RWPE1 (cell line): ENCODE measurements at regions not wholly inside any gene's neighbourhood (a gene's known extent, or its start where the extent isn't known, plus 50 kb on each side); places are given as distances from the start of the nearest gene placed in this dataset.

Experiments
- CTCF ChIA-PET: fragments of 350-600 bp; sonication (Branson Sonifier 250); formaldehyde crosslinking; extraction: SDS; loops from one replicate; lab custom pipeline; 2021; lab: Yijun Ruan, JAX
- POLR2A ChIA-PET: fragments of 400-600 bp; formaldehyde crosslinking; extraction: SDS; loops from one replicate; lab custom pipeline; 2020; ENCODE audit warnings: antibody characterized with exemption; ENCODE audit not compliant: low non-redundant PET; lab: Yijun Ruan, JAX
- DNase-seq: peaks from one replicate; pipeline ENCODE4 v3.0.0; 2012; ENCODE audit warnings: low spot score
- H3K27ac ChIP-seq: fragments of 450-650 bp; 2 replicates; pipeline ENCODE4 v1.5.1; 2017
- CTCF ChIP-seq: fragments of 450-650 bp; conservative IDR thresholded peaks from 2 replicates; pipeline ENCODE4 v1.5.1; 2017; ENCODE audit warnings: low read depth, mild to moderate bottlenecking

- no peak for DNase-seq
- no peak for TF ChIP-seq CTCF
- ChIA-PET POLR2A (no interaction called here), CTCF (no interaction called here)
- no peak overlapping the region for H3K27ac ChIP-seq
These were observed 574.5 kb upstream of the TLE4 start for GRCh38 chr9:78997296-78997695.

GRCh38 chr9:79000230-79001002 is 571.3 kb upstream of the TLE4 start:
- POLR2A ChIA-PET = interaction anchor here (0.6 kb wide), 1 partner anchor 46 kb away, joined by 3 read pairs; no protein-coding TSS in a partner anchor
- no peak for TF ChIP-seq CTCF
- DNase-seq = no peak
- no peak overlapping the region for H3K27ac ChIP-seq
- CTCF ChIA-PET = interaction anchor here (0.5 to 0.6 kb wide), 2 partner anchors 204 to 273 kb away, joined by 4 to 5 read pairs; no protein-coding TSS in a partner anchor

- TF ChIP-seq CTCF = no peak
- POLR2A ChIA-PET = interaction anchor here (0.6 kb wide), 1 partner anchor 46 kb away, joined by 3 read pairs; no protein-coding TSS in a partner anchor
- H3K27ac ChIP-seq = no peak overlapping the region
- CTCF ChIA-PET = no interaction called here
- no peak for DNase-seq
These were observed 570.8 kb upstream of the TLE4 start for GRCh38 chr9:79001012-79001411.

- DNase-seq = no peak
- H3K27ac ChIP-seq = no peak overlapping the region
- ChIA-PET POLR2A (no interaction called here), CTCF (interaction anchor here (0.7 kb wide), 1 partner anchor 10 kb away, joined by 4 read pairs; no protein-coding TSS in a partner anchor)
- no peak for TF ChIP-seq CTCF
These were observed 568.3 kb upstream of the TLE4 start for GRCh38 chr9:79003514-79003913.

- no peak overlapping the region for H3K27ac ChIP-seq
- CTCF ChIA-PET = interaction anchor here (0.7 kb wide), 1 partner anchor 9 kb away, joined by 4 read pairs; no protein-coding TSS in a partner anchor
- POLR2A ChIA-PET = no interaction called here
These were observed 567.7 kb upstream of the TLE4 start for GRCh38 chr9:79004032-79004431.

GRCh38 chr9:79006546-79006945 is 565.2 kb upstream of the TLE4 start:
- ChIA-PET CTCF (interaction anchor here (0.6 kb wide), 1 partner anchor 578 kb away, joined by 3 read pairs; no protein-coding TSS in a partner anchor), POLR2A (no interaction called here)
- no peak for TF ChIP-seq CTCF
- DNase-seq = no peak
- no peak overlapping the region for H3K27ac ChIP-seq

More at GRCh38 chr9:79004032-79004431, 567.7 kb upstream of the TLE4 start:
- TF ChIP-seq CTCF = no peak
- DNase-seq = no peak
